ENCODE measurements at regions not wholly inside any gene's neighbourhood (a gene's known extent, or its start where the extent isn't known, plus 50 kb on each side); places are given as distances from the start of the nearest gene placed in this dataset.
"Not testable (repeated sequence)": the region's sequence is repeated elsewhere in the genome, so short reads cannot be mapped to it uniquely, and the experiment has no call there.

GRCh38 chr17:59496178-59496577 lies 69.2 kb upstream of the DHX40 start:
- DNase-seq: no peak

GRCh38 chr17:59498530-59499307 lies 66.7 kb upstream of the DHX40 start:
- no peak for DNase-seq

GRCh38 chr17:59500086-59500655 lies 65.2 kb upstream of the DHX40 start:
- not testable (repeated sequence) for DNase-seq

- DNase-seq: no peak
Observed at GRCh38 chr17:59501690-59502089, 63.7 kb upstream of the DHX40 start.

- no peak for DNase-seq
Observed at GRCh38 chr17:59502800-59503199, 62.6 kb upstream of the DHX40 start.

GRCh38 chr17:59503500-59503899 lies 61.9 kb upstream of the DHX40 start:
- DNase-seq: no peak

GRCh38 chr17:59504821-59505220 lies 60.6 kb upstream of the DHX40 start:
- DNase-seq: no peak

GRCh38 chr17:59505610-59506276 lies 59.7 kb upstream of the DHX40 start:
- DNase-seq: no peak

GRCh38 chr17:59506894-59507726 lies 58.3 kb upstream of the DHX40 start:
- DNase-seq: no peak

- DNase-seq: no peak
Observed at GRCh38 chr17:59508999-59509625, 56.3 kb upstream of the DHX40 start.

- no peak for DNase-seq
Observed at GRCh38 chr17:59510611-59511010, 54.8 kb upstream of the DHX40 start.

- no peak for DNase-seq
Observed at GRCh38 chr17:59511726-59512125, 53.7 kb upstream of the DHX40 start.

- DNase-seq: no peak
Observed at GRCh38 chr17:59512844-59513385, 52.5 kb upstream of the DHX40 start.

- peak; percentile 95 for DNase-seq
Observed at GRCh38 chr17:59513934-59514841, 51.2 kb upstream of the DHX40 start.
